Uterus (tissue), 2 donors: ENCODE measurements at regions not wholly inside any gene's neighbourhood (a gene's known extent, or its start where the extent isn't known, plus 50 kb on each side); places are given as distances from the start of the nearest gene placed in this dataset.

ENCODE experiments used
- POLR2A ChIP-seq, 2 donors: fragments of 450-650 bp; IDR thresholded peaks; one replicate each; pipeline ENCODE4 v1.6.1; 2016; ENCODE audit warnings: antibody characterized with exemption in 2 of 2, mild to moderate bottlenecking in 1 of 2, moderate library complexity in 1 of 2
- TF ChIP-seq, protein P1 (sequence below), 4 experiments: fragments of 200-600 bp in 2 of 4; fragments of 450-650 bp in 2 of 4; sonication (generic) in 2 of 4; IDR thresholded peaks; one replicate each; pipeline ENCODE4 v1.5.1; 2016 to 2019; ENCODE audit warnings: antibody characterized with exemption in 4 of 4, mild to moderate bottlenecking in 2 of 4, moderate library complexity in 1 of 4

DNA sequence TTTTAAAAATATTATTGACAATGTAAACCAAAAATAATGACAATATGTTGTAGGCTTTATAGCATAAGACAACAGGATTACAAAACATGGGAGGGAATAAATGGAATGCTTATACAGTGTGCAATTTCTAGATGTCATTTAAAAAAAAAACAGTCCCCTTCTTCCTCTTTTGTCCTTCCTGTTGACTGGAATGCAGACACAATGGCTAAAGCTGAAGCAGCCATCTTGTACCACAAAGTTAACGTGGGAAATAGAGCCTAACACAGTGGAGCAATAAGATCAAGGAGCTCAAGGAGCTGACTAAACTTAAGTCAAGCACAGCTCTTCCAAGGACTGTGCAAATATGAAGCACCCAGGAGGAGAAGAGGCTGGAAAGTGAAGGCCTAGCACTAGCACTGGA, 208.1 kb downstream of the ARHGAP12 start:
- TF ChIP-seq, protein P1, sequence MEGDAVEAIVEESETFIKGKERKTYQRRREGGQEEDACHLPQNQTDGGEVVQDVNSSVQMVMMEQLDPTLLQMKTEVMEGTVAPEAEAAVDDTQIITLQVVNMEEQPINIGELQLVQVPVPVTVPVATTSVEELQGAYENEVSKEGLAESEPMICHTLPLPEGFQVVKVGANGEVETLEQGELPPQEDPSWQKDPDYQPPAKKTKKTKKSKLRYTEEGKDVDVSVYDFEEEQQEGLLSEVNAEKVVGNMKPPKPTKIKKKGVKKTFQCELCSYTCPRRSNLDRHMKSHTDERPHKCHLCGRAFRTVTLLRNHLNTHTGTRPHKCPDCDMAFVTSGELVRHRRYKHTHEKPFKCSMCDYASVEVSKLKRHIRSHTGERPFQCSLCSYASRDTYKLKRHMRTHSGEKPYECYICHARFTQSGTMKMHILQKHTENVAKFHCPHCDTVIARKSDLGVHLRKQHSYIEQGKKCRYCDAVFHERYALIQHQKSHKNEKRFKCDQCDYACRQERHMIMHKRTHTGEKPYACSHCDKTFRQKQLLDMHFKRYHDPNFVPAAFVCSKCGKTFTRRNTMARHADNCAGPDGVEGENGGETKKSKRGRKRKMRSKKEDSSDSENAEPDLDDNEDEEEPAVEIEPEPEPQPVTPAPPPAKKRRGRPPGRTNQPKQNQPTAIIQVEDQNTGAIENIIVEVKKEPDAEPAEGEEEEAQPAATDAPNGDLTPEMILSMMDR (IDR thresholded peaks at IDR 0.05): no peak
- TF ChIP-seq POLR2A (IDR thresholded peaks at IDR 0.05): no peak
